A673 (cell line): ENCODE measurements at regions not wholly inside any gene's neighbourhood (a gene's known extent, or its start where the extent isn't known, plus 50 kb on each side); places are given as distances from the start of the nearest gene placed in this dataset.

ENCODE experiments used
- CTCF ChIP-seq: fragments of 300-800, 200-600 bp; sonication (generic); conservative IDR thresholded peaks from 2 replicates; pipeline ENCODE4 v1.5.1; 2017; ENCODE audit warnings: low read depth, mild to moderate bottlenecking, antibody characterized with exemption, low read length, moderate library complexity, mixed read lengths
- EZH2 ChIP-seq: fragments of 200-600 bp; sonication (generic); IDR thresholded peaks from 2 replicates; pipeline ENCODE4 v1.6.1; 2017; ENCODE audit warnings: borderline replicate concordance, low read depth, mild to moderate bottlenecking, mixed read lengths, antibody characterized with exemption, low read length; ENCODE audit not compliant: poor library complexity, severe bottlenecking

GRCh38 chr4:149980941-149981340 is 97.3 kb upstream of the DCLK2 start:
- TF ChIP-seq EZH2 (no peak), CTCF (peak; percentile 85)
